Astrocyte of the cerebellum (primary cell): ENCODE measurements at regions not wholly inside any gene's neighbourhood (a gene's known extent, or its start where the extent isn't known, plus 50 kb on each side); places are given as distances from the start of the nearest gene placed in this dataset.

ENCODE experiments used
- DNase-seq: peaks from one replicate; pipeline ENCODE4 v3.0.0-alpha.2; 2011; ENCODE audit warnings: low read depth
- H3K4me3 ChIP-seq: 2 replicates; pipeline ENCODE4 v1.5.1; 2011; ENCODE audit warnings: mild to moderate bottlenecking, low read depth, low read length, moderate library complexity
- CTCF ChIP-seq: IDR thresholded peaks from 2 replicates; pipeline ENCODE4 v1.5.1; 2012; ENCODE audit warnings: low read length, low read depth, moderate library complexity, mild to moderate bottlenecking; ENCODE audit errors: missing control alignments
- in situ Hi-C: cut with HindIII; loops from 2 replicates; pipeline ENCODE4 v1.10.0; 2017; ENCODE audit warnings: low sequenced_read_pairs

GRCh38 chr2:42914314-42914713 lies 121.9 kb upstream of the HAAO start:
- no peak for TF ChIP-seq CTCF
- in situ Hi-C loops: no loop called here
- no peak for DNase-seq
- no peak overlapping the region for H3K4me3 ChIP-seq

- TF ChIP-seq CTCF: no peak
- DNase-seq: no peak
- no peak overlapping the region for H3K4me3 ChIP-seq
- in situ Hi-C loops: no loop called here
Measured at GRCh38 chr2:42913280-42913878, 121.0 kb upstream of the HAAO start.

- in situ Hi-C loops: no loop called here
- DNase-seq: no peak
- TF ChIP-seq CTCF: no peak
- no peak overlapping the region for H3K4me3 ChIP-seq
Measured at GRCh38 chr2:42910645-42911405, 118.4 kb upstream of the HAAO start.

GRCh38 chr2:42909966-42910365 lies 117.6 kb upstream of the HAAO start:
- in situ Hi-C loops: no loop called here
- no peak for DNase-seq
- TF ChIP-seq CTCF: no peak
- no peak overlapping the region for H3K4me3 ChIP-seq

- TF ChIP-seq CTCF: no peak
- H3K4me3 ChIP-seq: no peak overlapping the region
- in situ Hi-C loops: no loop called here
- no peak for DNase-seq
Measured at GRCh38 chr2:42908518-42909200, 116.3 kb upstream of the HAAO start.

- no peak for DNase-seq
- H3K4me3 ChIP-seq: no peak overlapping the region
- in situ Hi-C loops: no loop called here
- TF ChIP-seq CTCF: no peak
Measured at GRCh38 chr2:42907835-42908234, 115.5 kb upstream of the HAAO start.
